ENCODE measurements at regions not wholly inside any gene's neighbourhood (a gene's known extent, or its start where the extent isn't known, plus 50 kb on each side); places are given as distances from the start of the nearest gene placed in this dataset.

DNA sequence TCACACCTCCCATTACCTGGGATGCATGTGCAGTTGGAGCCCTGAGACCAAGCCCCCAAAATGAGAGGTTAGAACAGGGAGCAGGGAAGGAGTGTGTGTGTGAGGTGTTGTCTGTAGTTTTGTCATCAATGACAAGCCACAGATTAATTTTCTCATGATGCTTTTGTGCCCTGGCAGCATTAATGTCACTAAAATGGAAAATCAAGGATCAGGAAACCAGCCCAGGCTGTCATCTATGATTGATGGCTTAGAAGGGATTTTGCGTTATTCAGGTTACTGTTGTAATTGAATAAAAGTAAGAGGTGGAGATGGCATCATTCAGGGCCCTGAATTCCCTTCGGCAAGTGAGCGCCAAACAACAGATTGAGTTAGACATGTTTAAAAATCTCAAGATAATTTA lies 130.5 kb upstream of the C1QTNF7 start:
- no peaks in the 10 kb centered on the region for H3K9me3 ChIP-seq
- DNase-seq (ENCODE audit: low spot score in 2 of 2), result no peak
- H3K27ac ChIP-seq, result peak overlapping the region in 1 of 2 donors; percentile 4
- intact Hi-C loops (cut with DNase I), result no loop called here
- H3K4me3 ChIP-seq, result no peak overlapping the region
- no peaks in the 10 kb centered on the region for H3K36me3 ChIP-seq
- H3K4me1 ChIP-seq, result peaks cover 0 to 12% of the 10 kb centered on the region in 2 donors
- H3K27me3 ChIP-seq, result no peaks in the 10 kb centered on the region
- TF ChIP-seq CTCF (IDR thresholded peaks at IDR 0.05), result no peak

DNA sequence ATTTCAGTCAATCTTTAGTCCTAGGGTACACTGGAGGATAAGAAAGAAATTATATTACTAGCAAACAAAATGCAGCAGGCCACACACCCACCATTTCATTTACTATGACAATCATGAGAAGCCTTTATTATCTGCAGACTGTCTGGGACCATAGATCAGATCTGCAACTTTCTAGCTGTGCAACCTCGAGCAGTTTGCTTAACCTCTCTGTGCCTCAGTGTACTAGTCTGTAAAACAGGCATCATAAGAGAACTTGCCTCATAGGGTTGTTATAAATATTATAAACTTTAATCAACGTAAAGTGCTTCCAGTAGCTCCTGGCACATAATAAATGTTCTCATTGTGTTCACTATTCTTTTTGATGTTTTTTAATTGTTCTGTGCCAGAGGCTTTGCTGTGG lies 128.2 kb upstream of the C1QTNF7 start:
- Histone ChIP-seq H3K4me3 (no peak overlapping the region), H3K9me3 (no peaks in the 10 kb centered on the region), H3K4me1 (peaks cover 0 to 12% of the 10 kb centered on the region in 2 donors), H3K27me3 (no peaks in the 10 kb centered on the region), H3K27ac (no peak overlapping the region), H3K36me3 (no peaks in the 10 kb centered on the region)
- DNase-seq (ENCODE audit: low spot score in 2 of 2), result no peak
- no peak for TF ChIP-seq CTCF (IDR thresholded peaks at IDR 0.05)
- intact Hi-C loops (cut with DNase I), result no loop called here

GRCh38 chr4:15303052-15303641 lies 124.7 kb upstream of the C1QTNF7 start:
- TF ChIP-seq CTCF (IDR thresholded peaks at IDR 0.05), result no peak
- Histone ChIP-seq H3K27me3 (no peaks in the 10 kb centered on the region), H3K9me3 (no peaks in the 10 kb centered on the region), H3K27ac (no peak overlapping the region), H3K4me1 (peaks cover 0 to 5% of the 10 kb centered on the region in 2 donors), H3K4me3 (no peak overlapping the region), H3K36me3 (no peaks in the 10 kb centered on the region)
- intact Hi-C loops (cut with DNase I), result no loop called here
- no peak for DNase-seq (ENCODE audit: low spot score in 2 of 2)

- Histone ChIP-seq H3K4me3 (no peak overlapping the region), H3K36me3 (peaks cover 0 to 5% of the 10 kb centered on the region in 2 donors), H3K27me3 (no peaks in the 10 kb centered on the region), H3K9me3 (no peaks in the 10 kb centered on the region), H3K4me1 (peaks cover 0 to 4% of the 10 kb centered on the region in 2 donors), H3K27ac (peak overlapping the region in 1 of 2 donors; percentile 41)
- DNase-seq (ENCODE audit: low spot score in 2 of 2), result no peak
- no peak for TF ChIP-seq CTCF (IDR thresholded peaks at IDR 0.05)
- intact Hi-C loops (cut with DNase I), result no loop called here
Observed at GRCh38 chr4:15314974-15315373, 112.9 kb upstream of the C1QTNF7 start.

GRCh38 chr4:15317246-15317645 lies 110.6 kb upstream of the C1QTNF7 start:
- Histone ChIP-seq H3K9me3 (no peaks in the 10 kb centered on the region), H3K4me1 (peaks cover 0 to 7% of the 10 kb centered on the region in 2 donors), H3K27me3 (no peaks in the 10 kb centered on the region), H3K27ac (no peak overlapping the region), H3K36me3 (peaks cover 0 to under 1% of the 10 kb centered on the region in 2 donors), H3K4me3 (no peak overlapping the region)
- no peak for DNase-seq (ENCODE audit: low spot score in 2 of 2)
- TF ChIP-seq CTCF (IDR thresholded peaks at IDR 0.05), result no peak
- intact Hi-C loops (cut with DNase I), result no loop called here

All from ascending aorta (tissue), 2 donors.